Suprapubic skin (tissue), 4 donors: ENCODE measurements at regions not wholly inside any gene's neighbourhood (a gene's known extent, or its start where the extent isn't known, plus 50 kb on each side); places are given as distances from the start of the nearest gene placed in this dataset.

Source experiments
- CTCF ChIP-seq, 2 donors: fragments of 200-600 bp in 1 of 2; fragments of 450-650 bp in 1 of 2; sonication (generic) in 1 of 2; IDR thresholded peaks; one replicate each; pipeline ENCODE4 v1.5.1; 2016 to 2019; ENCODE audit warnings: antibody characterized with exemption in 2 of 2, mild to moderate bottlenecking in 1 of 2, moderate library complexity in 1 of 2
- EP300 ChIP-seq: sonication (generic); formaldehyde crosslinking; IDR thresholded peaks from one replicate; pipeline ENCODE4 v1.6.1; 2017; ENCODE audit warnings: antibody characterized with exemption
- POLR2A ChIP-seq, 2 donors: fragments of 450-650 bp; IDR thresholded peaks; one replicate each; pipeline ENCODE4 v1.6.1; 2017; ENCODE audit warnings: antibody characterized with exemption in 2 of 2, mild to moderate bottlenecking in 2 of 2, moderate library complexity in 2 of 2
- POLR2AphosphoS5 ChIP-seq, 3 donors: sonication (generic); formaldehyde crosslinking; IDR thresholded peaks; one replicate each; pipeline ENCODE4 v1.6.1; 2017; ENCODE audit warnings: antibody characterized with exemption in 3 of 3

- TF ChIP-seq POLR2A (IDR thresholded peaks at IDR 0.05) (no peak), EP300 (no peak), CTCF (IDR thresholded peaks at IDR 0.05) (no peak), POLR2AphosphoS5 (IDR thresholded peaks at IDR 0.05) (no peak)
Observed at GRCh38 chr16:50932348-50932935, 190.6 kb downstream of the CYLD start.
